Liver (tissue), 8 donors: ENCODE measurements at regions not wholly inside any gene's neighbourhood (a gene's known extent, or its start where the extent isn't known, plus 50 kb on each side); places are given as distances from the start of the nearest gene placed in this dataset.

ENCODE experiments used
- DNase-seq: peaks from one replicate; pipeline ENCODE4 v3.0.0-alpha.2; 2017; ENCODE audit warnings: low spot score
- H3K27ac ChIP-seq, 2 donors: one replicate each; pipeline ENCODE4 v1.7.0; 2013; ENCODE audit warnings: inconsistent platforms in 2 of 2, low read length in 2 of 2, control low read depth in 1 of 2, low read depth in 1 of 2, mild to moderate bottlenecking in 1 of 2
- H3K27me3 ChIP-seq, 4 donors: one replicate each; pipeline versions ENCODE4 v1.6.1 to v1.7.0; 2013; ENCODE audit warnings: low read length in 3 of 4, inconsistent platforms in 1 of 4, mild to moderate bottlenecking in 1 of 4, moderate library complexity in 1 of 4; ENCODE audit not compliant: control insufficient read depth in 4 of 4, insufficient read depth in 4 of 4
- H3K36me3 ChIP-seq, 4 donors: one replicate each; pipeline versions ENCODE4 v1.6.1 to v1.7.0; 2013; ENCODE audit warnings: low read length in 3 of 4, mild to moderate bottlenecking in 3 of 4, low read depth in 1 of 4, moderate library complexity in 1 of 4; ENCODE audit not compliant: control insufficient read depth in 4 of 4, insufficient read depth in 3 of 4
- H3K4me1 ChIP-seq, 4 donors: one replicate each; pipeline versions ENCODE4 v1.6.1 to v1.7.0; 2013; ENCODE audit warnings: low read length in 3 of 4, mild to moderate bottlenecking in 3 of 4, moderate library complexity in 1 of 4; ENCODE audit not compliant: control insufficient read depth in 4 of 4, insufficient read depth in 4 of 4
- H3K4me3 ChIP-seq, 3 donors: one replicate each; pipeline versions ENCODE4 v1.6.1 to v1.7.0; 2013; ENCODE audit warnings: low read length in 3 of 3, control low read depth in 1 of 3, low read depth in 1 of 3, mild to moderate bottlenecking in 1 of 3
- H3K9ac ChIP-seq, 2 donors: one replicate each; pipeline ENCODE4 v1.7.0; 2013; ENCODE audit warnings: low read length in 2 of 2, mild to moderate bottlenecking in 2 of 2, moderate library complexity in 2 of 2, control low read depth in 1 of 2, low read depth in 1 of 2
- H3K9me3 ChIP-seq, 4 donors: one replicate each; pipeline versions ENCODE4 v1.6.1 to v1.7.0; 2013; ENCODE audit warnings: low read length in 3 of 4; ENCODE audit not compliant: control insufficient read depth in 4 of 4
- ATF3 ChIP-seq: IDR thresholded peaks from 2 replicates; pipeline ENCODE4 v1.6.1; 2016; ENCODE audit warnings: antibody characterized with exemption
- CTCF ChIP-seq: fragments of 150-350 bp; IDR thresholded peaks from 2 replicates; pipeline ENCODE4 v1.5.1; 2017; ENCODE audit warnings: improper control_type of control experiment, low read depth, low read length; ENCODE audit not compliant: missing input control
- EGR1 ChIP-seq, 2 donors: IDR thresholded peaks; 2 replicates each; pipeline ENCODE4 v1.6.1; 2016 to 2018; ENCODE audit warnings: antibody characterized with exemption in 2 of 2, low read depth in 2 of 2
- FOXA1 ChIP-seq: IDR thresholded peaks from 2 replicates; pipeline ENCODE4 v1.6.1; 2016; ENCODE audit warnings: antibody characterized with exemption
- FOXA2 ChIP-seq: IDR thresholded peaks from 2 replicates; pipeline ENCODE4 v1.6.1; 2016; ENCODE audit warnings: antibody characterized with exemption
- HNF4A ChIP-seq, 2 donors: conservative IDR thresholded peaks; 2 replicates each; pipeline ENCODE4 v1.6.1; 2016; ENCODE audit warnings: antibody characterized with exemption in 2 of 2, mild to moderate bottlenecking in 2 of 2
- HNF4G ChIP-seq: IDR thresholded peaks from 2 replicates; pipeline ENCODE4 v1.6.1; 2016; ENCODE audit warnings: antibody characterized with exemption
- JUND ChIP-seq, 2 donors: IDR thresholded peaks; 2 replicates each; pipeline ENCODE4 v1.6.1; 2016; ENCODE audit warnings: antibody characterized with exemption in 2 of 2
- NR2F2 ChIP-seq: IDR thresholded peaks from 2 replicates; pipeline ENCODE4 v1.6.1; 2016; ENCODE audit warnings: antibody characterized with exemption
- RAD21 ChIP-seq, 2 donors: IDR thresholded peaks; 2 replicates each; pipeline ENCODE4 v1.6.1; 2016; ENCODE audit warnings: antibody characterized with exemption in 2 of 2, mild to moderate bottlenecking in 2 of 2
- REST ChIP-seq: IDR thresholded peaks from 2 replicates; pipeline ENCODE4 v1.6.1; 2016; ENCODE audit warnings: antibody characterized with exemption, mild to moderate bottlenecking
- RXRA ChIP-seq, 2 donors: IDR thresholded peaks; 2 replicates each; pipeline ENCODE4 v1.6.1; 2017 to 2018; ENCODE audit warnings: antibody characterized with exemption in 2 of 2, mild to moderate bottlenecking in 1 of 2
- SP1 ChIP-seq: IDR thresholded peaks from 2 replicates; pipeline ENCODE4 v1.6.1; 2018; ENCODE audit warnings: antibody characterized with exemption, mild to moderate bottlenecking
- TAF1 ChIP-seq: conservative IDR thresholded peaks from 2 replicates; pipeline ENCODE4 v1.6.1; 2016; ENCODE audit warnings: antibody characterized with exemption, mild to moderate bottlenecking
- YY1 ChIP-seq: IDR thresholded peaks from 2 replicates; pipeline ENCODE4 v1.6.1; 2016; ENCODE audit warnings: antibody characterized with exemption, mild to moderate bottlenecking
- WGBS: extraction: QIAGEN DNeasy Blood & Tissue Kit; methylation state at CpG from one replicate; pipeline ENCODE4 v1.1.7; 2013; 5-methylcytosine and 5-hydroxymethylcytosine counted together
- TF ChIP-seq, protein P1 (sequence below): IDR thresholded peaks from 2 replicates; pipeline ENCODE4 v1.6.1; 2016; ENCODE audit warnings: antibody characterized with exemption
- donor health status: healthy.
- donor health status: healthy.
- donor health status: healthy.
- donor health status: healthy.
- donor health status: healthy.

DNA sequence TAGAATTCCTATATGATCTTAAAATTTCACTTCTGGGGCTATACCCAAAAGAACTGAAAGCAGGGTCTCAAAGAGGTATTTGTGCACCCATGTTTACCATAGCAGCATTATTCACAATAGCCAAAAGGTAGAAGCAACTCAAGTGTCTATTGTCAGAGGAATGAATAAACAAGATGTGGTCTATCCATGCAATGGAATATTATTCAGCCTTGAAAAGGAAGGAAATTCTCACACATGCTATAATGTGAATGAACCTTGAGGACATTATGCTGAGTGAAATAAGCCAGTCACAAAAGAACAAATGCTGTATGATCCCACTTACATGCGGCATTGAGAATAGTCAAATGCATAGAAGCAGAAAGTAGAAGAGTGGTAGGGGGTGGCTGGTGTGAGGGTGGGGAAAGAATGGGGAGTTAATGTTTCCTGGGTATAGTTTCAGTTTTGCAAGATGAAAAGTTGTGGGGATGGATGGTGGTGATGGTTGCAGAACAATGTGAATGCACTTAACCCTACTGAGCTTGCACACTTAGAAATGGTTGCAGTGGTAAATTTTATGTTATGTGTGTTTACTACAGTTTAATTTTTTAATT, 122.4 kb downstream of the TOMM20 start:
- 93% methylated on average over 1 of the region's 1 CpG for WGBS
- no peak for DNase-seq
- Histone ChIP-seq H3K27ac (no peak overlapping the region), H3K9ac (no peak overlapping the region), H3K4me3 (no peak overlapping the region), H3K36me3 (no peaks in the 10 kb centered on the region), H3K27me3 (no peaks in the 10 kb centered on the region), H3K4me1 (no peaks in the 10 kb centered on the region), H3K9me3 (no peaks in the 10 kb centered on the region)
- TF ChIP-seq JUND (IDR thresholded peaks at IDR 0.05) (no peak), ATF3 (no peak), RXRA (IDR thresholded peaks at IDR 0.05) (no peak), HNF4G (no peak), NR2F2 (no peak), YY1 (no peak), CTCF (no peak), TAF1 (no peak), HNF4A (conservative IDR thresholded peaks at IDR 0.05) (no peak), EGR1 (IDR thresholded peaks at IDR 0.05; ENCODE audit: low read depth in 2 of 2) (no peak), SP1 (no peak), REST (no peak), FOXA1 (no peak), FOXA2 (no peak), RAD21 (IDR thresholded peaks at IDR 0.05) (no peak)
- TF ChIP-seq, protein P1, sequence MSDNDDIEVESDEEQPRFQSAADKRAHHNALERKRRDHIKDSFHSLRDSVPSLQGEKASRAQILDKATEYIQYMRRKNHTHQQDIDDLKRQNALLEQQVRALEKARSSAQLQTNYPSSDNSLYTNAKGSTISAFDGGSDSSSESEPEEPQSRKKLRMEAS, result no peak

DNA sequence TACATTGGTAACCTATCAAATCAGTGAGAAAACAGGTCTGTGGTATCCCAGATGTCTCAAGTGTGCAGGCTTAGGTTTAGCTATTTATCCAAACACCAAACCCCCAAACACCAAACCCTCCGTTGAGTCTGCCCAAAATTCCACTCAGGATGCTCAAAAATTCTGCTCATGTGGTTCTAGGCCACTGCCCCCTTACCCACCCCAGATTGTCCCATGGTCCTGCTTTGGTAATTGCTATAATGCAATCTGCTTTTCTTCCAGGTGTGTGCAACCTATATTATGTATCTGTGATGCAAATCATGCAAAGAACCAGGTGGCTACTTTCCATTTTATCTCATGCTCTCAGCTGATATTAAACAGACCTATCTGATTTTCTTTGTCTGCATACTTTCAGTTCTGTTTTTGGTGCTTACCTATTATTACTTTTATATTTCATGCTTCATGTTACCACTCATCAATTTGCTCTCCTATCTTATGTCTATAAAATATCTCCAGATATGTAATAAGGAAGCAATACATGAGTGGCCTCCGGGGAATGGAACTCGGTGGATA, 123.7 kb downstream of the TOMM20 start:
- Histone ChIP-seq H3K27me3 (no peaks in the 10 kb centered on the region), H3K9ac (no peak overlapping the region), H3K4me3 (no peak overlapping the region), H3K4me1 (no peaks in the 10 kb centered on the region), H3K9me3 (no peaks in the 10 kb centered on the region), H3K27ac (no peak overlapping the region), H3K36me3 (no peaks in the 10 kb centered on the region)
- no peak for DNase-seq
- WGBS, result 88% methylated on average over 3 of the region's 3 CpGs
- TF ChIP-seq REST, result no peak
